HUDEP-2 (cell line): ENCODE measurements at regions not wholly inside any gene's neighbourhood (a gene's known extent, or its start where the extent isn't known, plus 50 kb on each side); places are given as distances from the start of the nearest gene placed in this dataset.
"Not testable (repeated sequence)": the region's sequence is repeated elsewhere in the genome, so short reads cannot be mapped to it uniquely, and the experiment has no call there.

ENCODE experiments used
- DNase-seq, 76 experiments: peaks; one replicate each; lab custom pipeline; 2025; ENCODE audit not compliant: unreplicated experiment in 76 of 76; lab: John Stamatoyannopoulos, UW

DNA sequence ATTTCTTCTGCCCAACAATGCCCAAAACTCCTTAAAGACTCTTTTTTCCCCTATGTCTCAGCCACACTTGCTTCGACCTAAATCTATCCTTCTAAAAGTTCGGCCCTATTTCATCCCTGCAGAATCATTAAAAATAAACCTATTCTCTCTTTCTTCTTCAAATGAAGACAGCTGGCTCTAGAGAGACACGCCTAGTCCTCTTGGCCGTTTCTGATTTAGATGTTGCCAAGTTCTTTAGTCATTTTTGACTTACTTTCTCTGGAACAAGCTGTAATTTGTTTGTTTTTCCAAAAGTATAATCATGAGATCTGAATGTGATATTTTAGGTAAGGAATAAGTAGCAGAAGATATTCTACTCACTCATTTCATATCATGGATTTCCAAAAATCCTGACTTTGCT is 211.6 kb downstream of the CENPC start:
- no peak for DNase-seq

GRCh38 chr4:67332627-67333026 is 212.7 kb downstream of the CENPC start:
- peak in 7 of 76 experiments; percentile 0 to 4 (median 2) for DNase-seq

DNA sequence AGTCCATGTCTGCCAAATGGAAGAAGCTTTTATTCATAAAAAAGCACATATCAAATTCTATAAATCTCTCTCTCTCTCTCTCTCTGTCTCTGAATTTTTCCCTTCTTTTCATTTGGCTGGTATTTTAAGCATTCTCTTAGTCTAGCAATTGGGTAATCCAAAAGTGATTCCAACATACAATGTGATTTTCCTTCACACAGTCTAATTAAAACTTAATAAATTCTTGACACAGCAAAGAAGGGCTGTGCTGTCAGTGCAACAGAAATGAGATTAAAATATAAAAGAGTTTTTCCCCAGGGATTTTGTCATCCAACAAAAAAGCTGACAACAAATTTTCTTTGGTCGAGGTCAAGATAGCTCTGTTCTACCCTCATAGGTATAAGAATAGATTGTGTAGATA is 216.9 kb downstream of the CENPC start:
- no peak for DNase-seq

DNA sequence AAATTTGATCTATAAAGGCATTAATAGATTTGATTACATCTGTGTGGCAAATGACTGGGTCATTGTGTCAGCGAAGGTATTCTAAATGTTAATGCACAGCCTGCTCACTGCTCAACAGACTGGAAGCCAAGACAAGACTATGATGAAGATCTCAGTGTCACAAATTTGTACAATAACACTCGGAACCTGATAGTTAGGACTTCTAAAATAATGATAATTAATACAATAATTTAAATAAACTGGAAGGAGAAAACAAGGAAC is 217.4 kb downstream of the CENPC start:
- no peak for DNase-seq

GRCh38 chr4:67327245-67328017 is 217.9 kb downstream of the CENPC start:
- peak in 56 of 76 experiments; percentile 1 to 75 (median 36) for DNase-seq

GRCh38 chr4:67325791-67326190 is 219.5 kb downstream of the CENPC start:
- no peak for DNase-seq

- DNase-seq, result no peak
These were observed 224.7 kb downstream of the CENPC start for GRCh38 chr4:67320645-67321044.

DNA sequence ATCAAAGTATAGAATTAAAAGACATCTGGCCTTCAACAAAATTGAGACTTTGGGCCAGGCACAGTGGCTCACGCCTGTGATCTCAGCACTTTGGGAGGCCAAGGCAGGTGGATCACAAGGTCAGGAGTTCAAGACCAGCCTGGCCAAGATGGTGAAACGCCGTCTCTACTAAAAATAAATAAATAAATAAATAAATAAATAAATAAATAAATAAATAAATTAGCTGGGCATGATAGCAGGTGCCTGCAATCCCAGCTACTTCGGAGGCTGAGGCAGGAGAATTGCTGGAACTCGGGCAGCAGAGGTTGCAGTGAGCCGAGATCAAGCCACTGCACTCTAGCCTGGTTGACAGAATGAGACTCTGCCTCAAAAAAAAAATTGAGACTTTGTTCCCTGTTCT is 225.7 kb downstream of the CENPC start:
- not testable (repeated sequence) for DNase-seq

GRCh38 chr4:67300497-67301185 is 244.7 kb downstream of the CENPC start:
- peak in 74 of 76 experiments; percentile 5 to 87 (median 70) for DNase-seq

DNA sequence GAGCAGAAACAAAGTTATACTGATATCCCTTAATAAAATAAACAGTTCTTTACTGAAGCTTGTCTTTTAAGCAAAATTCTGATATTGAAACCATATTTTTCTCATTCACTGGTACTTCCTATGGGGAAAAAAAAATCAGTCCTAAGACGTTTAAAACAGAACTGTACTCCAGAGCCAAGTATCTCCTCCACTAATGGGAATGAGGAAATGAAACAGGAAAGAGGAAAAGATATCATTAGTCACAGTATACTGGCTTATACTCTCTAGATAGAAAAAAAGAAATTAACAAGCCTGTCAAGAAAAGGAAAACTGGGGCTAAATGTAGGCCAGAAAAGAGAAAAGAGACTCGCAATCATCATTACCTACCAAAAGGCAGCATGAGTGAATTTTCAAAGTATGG is 252.7 kb downstream of the CENPC start:
- DNase-seq, result no peak

GRCh38 chr4:67292045-67292444 is 253.3 kb downstream of the CENPC start:
- DNase-seq, result no peak

GRCh38 chr4:67291644-67292043 is 253.7 kb downstream of the CENPC start:
- no peak for DNase-seq

- peak in 53 of 76 experiments; percentile 1 to 66 (median 17) for DNase-seq
These were observed 256.3 kb downstream of the CENPC start for GRCh38 chr4:67288964-67289363.

DNA sequence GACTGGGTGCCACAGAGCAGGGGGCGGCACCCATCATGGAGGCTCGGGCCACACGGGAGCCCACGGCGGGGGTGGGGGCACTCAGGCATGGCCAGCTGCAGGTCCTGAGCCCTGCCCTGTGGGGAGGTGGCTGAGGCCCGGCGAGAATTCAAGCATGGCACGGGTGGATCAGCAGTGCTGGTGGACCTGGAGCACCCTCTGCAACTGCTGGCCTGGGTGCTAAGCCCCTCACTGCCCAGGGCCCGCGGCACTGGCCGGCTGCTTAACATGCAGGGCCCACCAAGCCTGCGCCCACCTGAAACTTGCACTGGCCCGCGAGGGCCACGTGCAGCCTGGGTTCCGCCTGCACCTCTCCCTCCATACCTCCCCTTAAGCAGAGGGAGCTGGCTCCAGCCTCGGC is 258.6 kb downstream of the CENPC start:
- no peak for DNase-seq

GRCh38 chr4:67282749-67283148 is 262.6 kb downstream of the CENPC start:
- DNase-seq, result no peak

DNA sequence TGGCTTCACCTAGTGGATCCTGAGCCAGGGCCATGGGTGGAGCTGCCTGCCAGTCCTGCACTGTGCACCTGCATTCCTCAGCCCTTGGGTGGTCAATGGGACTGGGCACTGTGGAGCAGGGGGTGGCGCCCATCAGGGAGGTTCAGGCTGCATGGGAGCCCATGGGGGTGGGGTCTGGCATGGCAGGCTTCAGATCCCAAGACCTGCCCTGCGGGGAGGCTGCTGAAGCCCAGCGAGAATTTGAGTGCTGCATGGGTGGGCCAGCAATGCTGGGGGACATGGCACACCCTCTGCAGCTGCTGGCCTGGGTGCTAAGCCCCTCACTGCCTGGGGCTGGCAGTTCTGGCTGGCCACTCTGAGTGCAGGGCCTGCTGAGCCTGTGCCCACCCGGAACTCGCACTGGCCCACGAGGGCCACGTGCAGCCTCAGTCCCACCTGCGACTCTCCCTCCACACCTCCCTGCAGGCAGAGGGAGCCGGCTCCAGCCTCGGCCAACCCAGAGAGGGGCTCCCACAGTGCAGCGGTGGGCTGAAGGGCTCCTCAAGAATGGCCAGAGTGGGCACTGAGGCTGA is 270.0 kb downstream of the CENPC start:
- no peak for DNase-seq

- not testable (repeated sequence) for DNase-seq
These were observed 270.6 kb downstream of the CENPC start for GRCh38 chr4:67274671-67275070.

DNA sequence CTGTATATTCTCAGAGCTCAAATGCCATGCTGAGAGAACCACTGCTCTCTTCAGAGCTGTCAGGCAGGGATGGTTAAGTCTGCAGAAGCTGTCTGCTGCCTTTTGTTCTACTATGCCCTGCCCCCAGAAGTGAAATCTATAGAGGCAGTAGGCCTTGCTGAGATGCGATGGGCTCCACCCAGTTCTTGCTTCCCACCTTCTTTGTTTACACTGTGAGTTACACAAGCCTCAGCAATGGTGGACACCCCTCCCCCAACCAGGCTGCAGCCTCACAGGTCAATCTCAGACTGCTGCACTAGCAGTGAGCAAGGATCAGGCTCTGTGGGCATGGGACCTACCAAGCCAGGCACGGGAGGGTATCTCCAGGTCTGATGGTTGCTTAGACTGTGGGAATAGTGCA is 271.6 kb downstream of the CENPC start:
- no peak for DNase-seq

DNA sequence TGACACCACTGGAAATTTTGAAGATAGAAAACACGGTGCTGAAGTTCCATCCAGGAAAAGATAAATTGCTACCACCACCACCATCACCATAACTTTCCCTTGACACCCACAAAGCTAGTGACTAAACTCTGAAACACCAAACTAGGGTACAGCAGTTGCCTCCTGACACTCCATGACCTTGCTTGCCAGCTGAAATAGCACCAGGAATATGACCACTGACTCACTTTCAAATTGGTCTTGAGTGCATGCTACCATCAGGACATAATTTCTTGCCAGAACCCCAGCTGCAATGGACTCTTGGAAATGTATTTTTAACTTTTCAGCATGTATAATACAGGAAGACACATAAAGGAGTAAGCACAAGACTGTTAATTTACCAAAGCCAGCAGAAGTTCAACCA is 283.3 kb downstream of the CENPC start:
- no peak for DNase-seq

- no peak for DNase-seq
These were observed 288.8 kb downstream of the CENPC start for GRCh38 chr4:67256388-67257043.

DNA sequence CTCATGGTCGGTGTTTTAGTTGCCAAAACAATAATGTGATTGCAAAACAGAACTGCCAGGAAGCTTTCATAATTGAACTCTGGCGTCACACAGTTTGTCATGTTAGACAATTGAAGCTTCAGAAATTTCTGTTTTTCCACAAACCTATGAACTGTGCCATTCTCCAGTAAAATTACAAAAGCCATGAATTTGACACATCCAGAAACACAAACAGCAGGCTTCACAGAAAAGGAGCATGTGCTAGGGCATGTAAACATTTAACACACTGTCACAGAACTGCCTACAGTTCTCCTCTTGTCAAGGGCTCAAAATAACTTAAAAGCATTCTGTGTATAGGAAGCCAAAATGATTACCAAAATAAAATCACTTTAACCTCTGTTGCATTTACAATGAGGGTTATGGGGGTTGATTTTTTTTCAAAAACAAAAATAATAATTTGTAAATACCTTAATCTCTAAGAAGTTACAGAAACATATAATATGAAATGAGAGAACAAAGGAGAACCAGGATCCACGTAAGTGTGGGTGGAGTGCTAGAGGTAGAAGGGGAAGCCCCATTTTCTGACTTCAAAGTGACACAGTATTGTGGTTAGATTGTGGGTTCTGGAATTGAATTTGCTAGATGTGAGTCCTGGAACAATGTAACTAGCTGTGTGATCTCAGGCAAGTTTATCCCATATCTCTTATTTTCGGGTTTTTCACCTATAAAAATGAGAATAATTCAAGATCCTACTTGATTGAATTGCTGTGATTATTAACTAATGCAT is 295.0 kb downstream of the CENPC start:
- no peak for DNase-seq
